Spleen (tissue), 11 donors: ENCODE measurements at regions not wholly inside any gene's neighbourhood (a gene's known extent, or its start where the extent isn't known, plus 50 kb on each side); places are given as distances from the start of the nearest gene placed in this dataset.

ENCODE experiments used
- DNase-seq: peaks from one replicate; pipeline ENCODE4 v3.0.0-alpha.2; 2020
- H3K27ac ChIP-seq, 8 donors: fragments of 200-600 bp; sonication (generic) in 7 of 8; 1 replicate in 4 of 8; 2 replicates in 4 of 8; pipeline versions ENCODE4 v1.5.0 to v1.8.0; 2016 to 2021; ENCODE audit warnings: inconsistent platforms in 4 of 8, mild to moderate bottlenecking in 4 of 8, moderate library complexity in 1 of 8
- H3K27me3 ChIP-seq, 7 donors: fragments of 200-600 bp; sonication (generic) in 6 of 7; replicated peaks in 1 of 7; 1 replicate in 4 of 7; 2 replicates in 3 of 7; pipeline versions ENCODE4 v1.5.0 to v1.8.0; 2016 to 2021; ENCODE audit warnings: inconsistent platforms in 3 of 7, mild to moderate bottlenecking in 1 of 7
- H3K36me3 ChIP-seq, 6 donors: fragments of 200-600 bp; sonication (generic) in 5 of 6; 1 replicate in 4 of 6; 2 replicates in 2 of 6; pipeline versions ENCODE4 v1.5.0 to v1.8.0; 2016 to 2021; ENCODE audit warnings: inconsistent platforms in 2 of 6
- H3K4me1 ChIP-seq, 6 donors: fragments of 200-600 bp; sonication (generic) in 5 of 6; 1 replicate in 3 of 6; 2 replicates in 3 of 6; pipeline versions ENCODE4 v1.5.0 to v1.8.0; 2016 to 2021; ENCODE audit warnings: inconsistent platforms in 3 of 6
- H3K4me3 ChIP-seq, 8 donors: fragments of 200-600 bp; sonication (generic) in 7 of 8; 1 replicate in 4 of 8; 2 replicates in 4 of 8; pipeline versions ENCODE4 v1.5.0 to v1.8.0; 2016 to 2021; ENCODE audit warnings: inconsistent platforms in 4 of 8, mild to moderate bottlenecking in 4 of 8, moderate library complexity in 2 of 8
- H3K9me3 ChIP-seq, 8 donors: fragments of 200-600 bp; sonication (generic) in 7 of 8; 1 replicate in 4 of 8; 2 replicates in 4 of 8; pipeline versions ENCODE4 v1.5.0 to v1.8.0; 2016 to 2021; ENCODE audit warnings: inconsistent platforms in 4 of 8
- CTCF ChIP-seq, 11 experiments: fragments of 200-600 bp in 7 of 11; fragments of 450-650 bp in 4 of 11; sonication (generic) in 4 of 11; IDR thresholded peaks in 8 of 11; conservative IDR thresholded peaks in 3 of 11; 1 replicate in 7 of 11; 2 replicates in 4 of 11; pipeline versions ENCODE4 v1.4.0 to v1.8.0; 2016 to 2021; ENCODE audit warnings: antibody characterized with exemption in 11 of 11, inconsistent platforms in 4 of 11, mild to moderate bottlenecking in 1 of 11
- POLR2A ChIP-seq, 3 donors: fragments of 450-650 bp; IDR thresholded peaks; one replicate each; pipeline ENCODE4 v1.5.1; 2017; ENCODE audit warnings: antibody characterized with exemption in 3 of 3, mild to moderate bottlenecking in 1 of 3
- POLR2AphosphoS5 ChIP-seq, 3 donors: sonication (generic); formaldehyde crosslinking; IDR thresholded peaks; one replicate each; pipeline ENCODE4 v1.5.1; 2017; ENCODE audit warnings: antibody characterized with exemption in 3 of 3
- WGBS, 5 donors: extraction: QIAGEN DNeasy Blood & Tissue Kit in 3 of 5; methylation state at CpG; one replicate each; pipeline versions ENCODE4 v1.1.5 to v1.1.7; 2013 to 2018; 5-methylcytosine and 5-hydroxymethylcytosine counted together
- intact Hi-C: fragments of 100-400 bp; cut with DNase I; formaldehyde crosslinking; loops from one replicate; pipeline ENCODE4 v1.15.0; 2023; ENCODE audit warnings: low total_unique reads
- donor health status: healthy with polysubstance abuse.
- donor health status: DM: no; HTN: no; CAD: no; lungs with moderate emphysema.
- donor health status: DM: no; HTN: no; CAD: no.
- donor health status: Bipolar disorder and iron deficiency.
- donor health status: healthy.
- donor health status: DM: no; HTN: no; CAD: no.
- donor health status: DM: yes; HTN: yes; CAD: no.

- H3K4me3 ChIP-seq: no peak overlapping the region
- H3K9me3 ChIP-seq: no peaks in the 10 kb centered on the region
- no peaks in the 10 kb centered on the region for H3K36me3 ChIP-seq
- no peak overlapping the region for H3K27ac ChIP-seq
- H3K4me1 ChIP-seq: peaks cover 0 to 4% (median 0%) of the 10 kb centered on the region in 6 donors
- H3K27me3 ChIP-seq: no peaks in the 10 kb centered on the region
- TF ChIP-seq CTCF (IDR thresholded peaks at IDR 0.05 in 8 of 11, conservative IDR thresholded peaks at IDR 0.05 in 3 of 11) (no peak), POLR2A (IDR thresholded peaks at IDR 0.05) (no peak), POLR2AphosphoS5 (IDR thresholded peaks at IDR 0.05) (no peak)
- intact Hi-C loops: no loop called here
- WGBS, 5 donors: 56 to 87% (median 80%) methylated on average over 1 of the region's 1 CpG
- no peak for DNase-seq
These were observed 228.4 kb upstream of the JAG1 start for GRCh38 chr20:10902174-10902573.

GRCh38 chr20:10902576-10903282, 228.9 kb upstream of the JAG1 start:
- TF ChIP-seq CTCF (IDR thresholded peaks at IDR 0.05 in 8 of 11, conservative IDR thresholded peaks at IDR 0.05 in 3 of 11) (no peak), POLR2AphosphoS5 (IDR thresholded peaks at IDR 0.05) (no peak), POLR2A (IDR thresholded peaks at IDR 0.05) (no peak)
- Histone ChIP-seq H3K27ac (no peak overlapping the region), H3K4me3 (no peak overlapping the region), H3K36me3 (no peaks in the 10 kb centered on the region), H3K27me3 (no peaks in the 10 kb centered on the region), H3K4me1 (peaks cover 0 to 4% (median 0%) of the 10 kb centered on the region in 6 donors), H3K9me3 (no peaks in the 10 kb centered on the region)
- WGBS, 5 donors: 56 to 79% (median 72%) methylated on average over 1 of the region's 1 CpG
- intact Hi-C loops: no loop called here
- DNase-seq: no peak

GRCh38 chr20:10906834-10907233, 233.0 kb upstream of the JAG1 start:
- no peaks in the 10 kb centered on the region for H3K9me3 ChIP-seq
- no peak overlapping the region for H3K4me3 ChIP-seq
- no peak overlapping the region for H3K27ac ChIP-seq
- no peaks in the 10 kb centered on the region for H3K36me3 ChIP-seq
- no peak for DNase-seq
- intact Hi-C loops: no loop called here
- H3K27me3 ChIP-seq: no peaks in the 10 kb centered on the region
- no peak for TF ChIP-seq CTCF (IDR thresholded peaks at IDR 0.05 in 8 of 11, conservative IDR thresholded peaks at IDR 0.05 in 3 of 11)
- no peak for TF ChIP-seq POLR2A (IDR thresholded peaks at IDR 0.05)
- no peak for TF ChIP-seq POLR2AphosphoS5 (IDR thresholded peaks at IDR 0.05)
- WGBS, 5 donors: 90 to 100% (median 93%) methylated on average over 2 of the region's 2 CpGs
- H3K4me1 ChIP-seq: peaks cover 0 to 4% (median 0%) of the 10 kb centered on the region in 6 donors

GRCh38 chr20:10909803-10910202, 236.0 kb upstream of the JAG1 start:
- Histone ChIP-seq H3K4me1 (no peaks in the 10 kb centered on the region), H3K27me3 (no peaks in the 10 kb centered on the region), H3K27ac (no peak overlapping the region), H3K9me3 (no peaks in the 10 kb centered on the region), H3K4me3 (no peak overlapping the region), H3K36me3 (no peaks in the 10 kb centered on the region)
- no peak for TF ChIP-seq POLR2A (IDR thresholded peaks at IDR 0.05)
- intact Hi-C loops: no loop called here
- DNase-seq: no peak
